CD14-positive monocyte (primary cell): ENCODE measurements at regions not wholly inside any gene's neighbourhood (a gene's known extent, or its start where the extent isn't known, plus 50 kb on each side); places are given as distances from the start of the nearest gene placed in this dataset.

Experiments used
- DNase-seq, 3 donors: peaks; one replicate each; pipeline ENCODE4 v3.0.0-alpha.2; 2011 to 2022
- H2AFZ ChIP-seq: 2 replicates; pipeline ENCODE4 v1.6.0; 2012; ENCODE audit warnings: mild to moderate bottlenecking, low read depth, low read length, inconsistent platforms; ENCODE audit not compliant: insufficient read depth, poor library complexity, severe bottlenecking
- H3K27ac ChIP-seq, 2 donors: 1 replicate in 1 of 2; 2 replicates in 1 of 2; pipeline ENCODE4 v1.5.1; 2012 to 2013; ENCODE audit warnings: low read length in 2 of 2, control low read depth in 1 of 2, inconsistent platforms in 1 of 2, low read depth in 1 of 2, mild to moderate bottlenecking in 1 of 2
- H3K27me3 ChIP-seq, 2 donors: one replicate each; pipeline versions ENCODE4 v1.6.0 to v1.6.1; 2011 to 2013; ENCODE audit warnings: low read length in 2 of 2; ENCODE audit not compliant: control insufficient read depth in 2 of 2, insufficient read depth in 2 of 2
- H3K36me3 ChIP-seq, 2 donors: replicated peaks in 1 of 2; 1 replicate in 1 of 2; 2 replicates in 1 of 2; pipeline versions ENCODE4 v1.5.1 to v1.6.1; 2012 to 2013; ENCODE audit warnings: low read length in 2 of 2, control low read depth in 1 of 2, inconsistent platforms in 1 of 2, mild to moderate bottlenecking in 1 of 2; ENCODE audit not compliant: insufficient read depth in 2 of 2, control insufficient read depth in 1 of 2
- H3K4me1 ChIP-seq, 2 donors: 1 replicate in 1 of 2; 2 replicates in 1 of 2; pipeline versions ENCODE4 v1.5.1 to v1.6.1; 2012 to 2013; ENCODE audit warnings: low read length in 2 of 2, control low read depth in 1 of 2, inconsistent platforms in 1 of 2, mild to moderate bottlenecking in 1 of 2, moderate library complexity in 1 of 2; ENCODE audit not compliant: insufficient read depth in 2 of 2, control insufficient read depth in 1 of 2
- H3K4me2 ChIP-seq: replicated peaks from 2 replicates; pipeline ENCODE3; 2012; ENCODE audit warnings: low read length, moderate library complexity, mild to moderate bottlenecking; ENCODE audit not compliant: poor library complexity, severe bottlenecking; ENCODE audit errors: extremely low read depth
- H3K4me3 ChIP-seq, 3 experiments: fragments of 200-600 bp in 1 of 3; sonication (generic) in 1 of 3; replicated peaks in 1 of 3; 1 replicate in 2 of 3; 2 replicates in 1 of 3; pipeline ENCODE4 v1.5.1; 2011 to 2013; ENCODE audit warnings: low read length in 3 of 3, mild to moderate bottlenecking in 3 of 3, control low read depth in 2 of 3, low read depth in 2 of 3, inconsistent platforms in 1 of 3, moderate library complexity in 1 of 3
- H3K79me2 ChIP-seq: 2 replicates; pipeline ENCODE4 v1.6.0; 2012; ENCODE audit warnings: mild to moderate bottlenecking, control low read depth, inconsistent platforms, low read length, moderate library complexity; ENCODE audit not compliant: insufficient read depth
- H3K9ac ChIP-seq: 2 replicates; pipeline ENCODE4 v1.6.0; 2017; ENCODE audit warnings: low read length, mild to moderate bottlenecking; ENCODE audit not compliant: insufficient read depth, poor library complexity, severe bottlenecking
- H3K9me3 ChIP-seq, 2 donors: replicated peaks in 1 of 2; 1 replicate in 1 of 2; 2 replicates in 1 of 2; pipeline versions ENCODE4 v1.5.1 to v1.6.1; 2012 to 2013; ENCODE audit warnings: low read length in 2 of 2, control low read depth in 1 of 2; ENCODE audit not compliant: control insufficient read depth in 1 of 2, insufficient read depth in 1 of 2
- H4K20me1 ChIP-seq: 2 replicates; pipeline ENCODE4 v1.6.0; 2012; ENCODE audit warnings: mild to moderate bottlenecking, low read length, control low read depth, moderate library complexity; ENCODE audit not compliant: insufficient read depth
- H3K27ac Mint-ChIP-seq, 7 donors: one replicate each; pipeline ENCODE4 v1.8.0; 2020; ENCODE audit warnings: mild to moderate bottlenecking in 7 of 7, mixed read lengths in 7 of 7, moderate library complexity in 6 of 7, inconsistent platforms in 2 of 7
- H3K27me3 Mint-ChIP-seq, 3 donors: one replicate each; pipeline ENCODE4 v1.8.0; 2021 to 2022; ENCODE audit warnings: low read depth in 3 of 3, mild to moderate bottlenecking in 3 of 3, mixed read lengths in 3 of 3, moderate library complexity in 3 of 3, inconsistent platforms in 1 of 3
- H3K36me3 Mint-ChIP-seq, 2 donors: one replicate each; pipeline ENCODE4 v1.8.0; 2020; ENCODE audit warnings: mixed read lengths in 2 of 2, inconsistent platforms in 1 of 2, mild to moderate bottlenecking in 1 of 2
- H3K4me1 Mint-ChIP-seq: one replicate; pipeline ENCODE4 v1.8.0; 2020; ENCODE audit warnings: mild to moderate bottlenecking, mixed read lengths
- H3K4me3 Mint-ChIP-seq, 2 donors: one replicate each; pipeline ENCODE4 v1.8.0; 2020; ENCODE audit warnings: mild to moderate bottlenecking in 2 of 2, mixed read lengths in 2 of 2, moderate library complexity in 1 of 2
- H3K9me3 Mint-ChIP-seq, 7 donors: one replicate each; pipeline ENCODE4 v1.8.0; 2020 to 2022; ENCODE audit warnings: mixed read lengths in 7 of 7, mild to moderate bottlenecking in 6 of 7, moderate library complexity in 6 of 7, inconsistent platforms in 2 of 7
- CTCF ChIP-seq: fragments of 200-600 bp; IDR thresholded peaks from one replicate; pipeline ENCODE4 v1.8.0; 2022; ENCODE audit warnings: antibody characterized with exemption, mild to moderate bottlenecking
- WGBS: methylation state at CpG from one replicate; pipeline ENCODE4 v1.1.5; 2013; ENCODE audit warnings: missing lambda C conversion rate; ENCODE audit not compliant: insufficient coverage; 5-methylcytosine and 5-hydroxymethylcytosine counted together
- intact Hi-C, 2 donors: fragments of 100-400 bp; cut with micrococcal nuclease; formaldehyde crosslinking; loops; one replicate each; pipeline versions ENCODE4 v1.15.0 to v1.15.1; 2023

- WGBS, result no CpG with 5 or more reads among the region's 4 CpGs
- H3K9me3 ChIP-seq, result peaks cover 14 to 32% of the 10 kb centered on the region in 2 donors
- H3K4me1 ChIP-seq, result no peaks in the 10 kb centered on the region
- H3K36me3 ChIP-seq, result no peaks in the 10 kb centered on the region
- H3K27ac ChIP-seq, result no peak overlapping the region
- H2AFZ ChIP-seq, result no peak overlapping the region
- no peaks in the 10 kb centered on the region for H4K20me1 ChIP-seq
- intact Hi-C loops, result no loop called here
- no peak overlapping the region for H3K9ac ChIP-seq
- no peak for TF ChIP-seq CTCF
- no peaks in the 10 kb centered on the region for H3K36me3 Mint-ChIP-seq
- H3K27ac Mint-ChIP-seq, result no peak overlapping the region
- DNase-seq, result no peak
- H3K79me2 ChIP-seq, result no peaks in the 10 kb centered on the region
- H3K4me3 Mint-ChIP-seq, result no peak overlapping the region
- no peak overlapping the region for H3K4me2 ChIP-seq
- no peaks in the 10 kb centered on the region for H3K4me1 Mint-ChIP-seq
- H3K27me3 Mint-ChIP-seq, result no peaks in the 10 kb centered on the region
- H3K4me3 ChIP-seq, result no peak overlapping the region
- H3K27me3 ChIP-seq, result no peaks in the 10 kb centered on the region
- H3K9me3 Mint-ChIP-seq, result peaks cover 7 to 19% (median 9%) of the 10 kb centered on the region in 7 donors
These were observed 424.3 kb upstream of the CXADR start for GRCh38 chr21:17088500-17088899.

- Histone ChIP-seq H3K27me3 (no peaks in the 10 kb centered on the region), H4K20me1 (no peaks in the 10 kb centered on the region), H3K9me3 (peaks cover 14 to 30% of the 10 kb centered on the region in 2 donors), H3K4me3 (no peak overlapping the region), H3K79me2 (no peaks in the 10 kb centered on the region), H3K27ac (no peak overlapping the region), H3K4me1 (no peaks in the 10 kb centered on the region), H3K36me3 (no peaks in the 10 kb centered on the region), H2AFZ (no peak overlapping the region), H3K9ac (no peak overlapping the region), H3K4me2 (no peak overlapping the region)
- peaks cover 7 to 19% (median 10%) of the 10 kb centered on the region in 7 donors for H3K9me3 Mint-ChIP-seq
- H3K4me3 Mint-ChIP-seq, result no peak overlapping the region
- no CpG with 5 or more reads among the region's 1 CpG for WGBS
- no peak for TF ChIP-seq CTCF
- no peaks in the 10 kb centered on the region for H3K4me1 Mint-ChIP-seq
- no peak overlapping the region for H3K27ac Mint-ChIP-seq
- no peaks in the 10 kb centered on the region for H3K36me3 Mint-ChIP-seq
- H3K27me3 Mint-ChIP-seq, result no peaks in the 10 kb centered on the region
- no peak for DNase-seq
- intact Hi-C loops, result no loop called here
These were observed 423.8 kb upstream of the CXADR start for GRCh38 chr21:17089091-17089491.
